Body of pancreas (tissue), 4 donors: ENCODE measurements at regions not wholly inside any gene's neighbourhood (a gene's known extent, or its start where the extent isn't known, plus 50 kb on each side); places are given as distances from the start of the nearest gene placed in this dataset.

ENCODE experiments used
- ATAC-seq: fragments of 150-250 bp; one replicate; pipeline ENCODE4 v1.9.1; 2016
- DNase-seq, 4 donors: peaks; one replicate each; pipeline ENCODE4 v3.0.0-alpha.2; 2019
- H3K27ac ChIP-seq, 4 donors: fragments of 200-600 bp; sonication (generic); 1 replicate in 3 of 4; 2 replicates in 1 of 4; pipeline versions ENCODE4 v1.5.1 to v1.6.1; 2016 to 2019; ENCODE audit warnings: mild to moderate bottlenecking in 1 of 4, mixed read lengths in 1 of 4, moderate library complexity in 1 of 4
- H3K27me3 ChIP-seq, 2 donors: fragments of 200-600 bp; sonication (generic); one replicate each; pipeline ENCODE4 v1.6.0; 2016; ENCODE audit warnings: mild to moderate bottlenecking in 1 of 2
- H3K36me3 ChIP-seq, 2 donors: fragments of 200-600 bp; sonication (generic); replicated peaks in 1 of 2; 2 replicates each; pipeline ENCODE4 v1.5.1; 2016; ENCODE audit warnings: low read depth in 2 of 2; ENCODE audit not compliant: insufficient read depth in 1 of 2
- H3K4me1 ChIP-seq: fragments of 200-600 bp; sonication (generic); one replicate; pipeline ENCODE4 v1.6.0; 2016
- H3K4me3 ChIP-seq, 2 donors: fragments of 200-600 bp; sonication (generic); 1 replicate in 1 of 2; 2 replicates in 1 of 2; pipeline ENCODE4 v1.5.1; 2016 to 2019
- H3K9me3 ChIP-seq, 3 donors: fragments of 200-600 bp; sonication (generic); 1 replicate in 2 of 3; 2 replicates in 1 of 3; pipeline ENCODE4 v1.5.1; 2016
- POLR2A ChIP-seq, 3 donors: fragments of 450-650 bp; IDR thresholded peaks; one replicate each; pipeline ENCODE4 v1.6.1; 2016; ENCODE audit warnings: antibody characterized with exemption in 3 of 3, mild to moderate bottlenecking in 2 of 3
- WGBS, 2 donors: methylation state at CpG; one replicate each; pipeline ENCODE4 v1.1.5; 2017; 5-methylcytosine and 5-hydroxymethylcytosine counted together
- intact Hi-C: fragments of 100-400 bp; cut with DNase I; formaldehyde crosslinking; loops from one replicate; pipeline ENCODE4 v1.15.1; 2023
- TF ChIP-seq, protein P1 (sequence below), 7 experiments: fragments of 450-650 bp in 4 of 7; fragments of 200-600 bp in 3 of 7; sonication (generic) in 3 of 7; IDR thresholded peaks; one replicate each; pipeline ENCODE4 v1.5.1; 2016 to 2019; ENCODE audit warnings: antibody characterized with exemption in 7 of 7

DNA sequence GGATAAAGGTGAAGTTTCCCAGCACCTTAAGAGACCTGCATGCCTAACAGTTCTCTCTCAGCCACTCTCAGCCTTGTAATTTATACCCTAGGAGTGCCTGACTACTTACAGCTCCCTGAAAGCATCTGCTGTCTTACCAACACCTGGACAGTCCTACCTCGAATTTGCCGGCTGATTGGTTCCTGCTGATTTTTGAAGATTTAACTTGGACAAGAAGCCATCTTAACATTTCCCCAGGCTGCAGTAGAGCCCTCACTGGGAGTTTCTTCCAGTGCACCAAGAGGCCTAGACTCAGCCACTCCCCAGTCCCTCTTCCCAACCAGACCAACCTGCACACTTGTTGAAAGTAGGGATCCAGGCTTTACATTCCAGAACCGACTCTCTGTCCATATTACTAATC, 174.5 kb downstream of the LINC00237 start:
- Histone ChIP-seq H3K27me3 (no peaks in the 10 kb centered on the region), H3K4me3 (no peak overlapping the region), H3K9me3 (no peaks in the 10 kb centered on the region), H3K36me3 (no peaks in the 10 kb centered on the region), H3K4me1 (no peaks in the 10 kb centered on the region), H3K27ac (no peak overlapping the region)
- DNase-seq: no peak
- ATAC-seq: no peak
- intact Hi-C loops: no loop called here
- WGBS, 2 donors: 67 to 73% methylated on average over 3 of the region's 3 CpGs
- TF ChIP-seq POLR2A (IDR thresholded peaks at IDR 0.05): no peak
- TF ChIP-seq, protein P1, sequence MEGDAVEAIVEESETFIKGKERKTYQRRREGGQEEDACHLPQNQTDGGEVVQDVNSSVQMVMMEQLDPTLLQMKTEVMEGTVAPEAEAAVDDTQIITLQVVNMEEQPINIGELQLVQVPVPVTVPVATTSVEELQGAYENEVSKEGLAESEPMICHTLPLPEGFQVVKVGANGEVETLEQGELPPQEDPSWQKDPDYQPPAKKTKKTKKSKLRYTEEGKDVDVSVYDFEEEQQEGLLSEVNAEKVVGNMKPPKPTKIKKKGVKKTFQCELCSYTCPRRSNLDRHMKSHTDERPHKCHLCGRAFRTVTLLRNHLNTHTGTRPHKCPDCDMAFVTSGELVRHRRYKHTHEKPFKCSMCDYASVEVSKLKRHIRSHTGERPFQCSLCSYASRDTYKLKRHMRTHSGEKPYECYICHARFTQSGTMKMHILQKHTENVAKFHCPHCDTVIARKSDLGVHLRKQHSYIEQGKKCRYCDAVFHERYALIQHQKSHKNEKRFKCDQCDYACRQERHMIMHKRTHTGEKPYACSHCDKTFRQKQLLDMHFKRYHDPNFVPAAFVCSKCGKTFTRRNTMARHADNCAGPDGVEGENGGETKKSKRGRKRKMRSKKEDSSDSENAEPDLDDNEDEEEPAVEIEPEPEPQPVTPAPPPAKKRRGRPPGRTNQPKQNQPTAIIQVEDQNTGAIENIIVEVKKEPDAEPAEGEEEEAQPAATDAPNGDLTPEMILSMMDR (IDR thresholded peaks at IDR 0.05): no peak

DNA sequence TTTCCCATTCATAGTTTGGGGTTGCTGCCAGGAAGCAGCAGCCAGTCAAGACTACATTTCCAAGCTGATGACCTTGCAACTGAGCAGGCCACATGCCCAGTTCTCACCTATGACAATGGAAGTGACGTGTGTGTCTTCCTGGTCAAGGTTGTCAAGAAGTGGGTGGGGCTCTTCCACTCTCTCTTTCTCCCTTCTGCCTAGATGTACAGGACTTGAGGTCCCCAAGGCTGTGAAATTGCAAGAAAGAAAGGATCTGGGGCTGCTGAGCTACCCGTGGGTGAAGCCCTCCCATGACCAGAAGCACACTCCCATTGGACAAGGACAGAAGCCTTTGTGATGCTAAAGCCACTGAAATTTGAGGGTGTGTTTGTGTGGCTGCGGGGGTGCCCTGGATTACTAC, 175.1 kb downstream of the LINC00237 start:
- Histone ChIP-seq H3K36me3 (no peaks in the 10 kb centered on the region), H3K27me3 (no peaks in the 10 kb centered on the region), H3K9me3 (no peaks in the 10 kb centered on the region), H3K4me1 (no peaks in the 10 kb centered on the region), H3K27ac (no peak overlapping the region), H3K4me3 (no peak overlapping the region)
- intact Hi-C loops: no loop called here
- WGBS, 2 donors: 53 to 63% methylated on average over 3 of the region's 3 CpGs
- no peak for TF ChIP-seq POLR2A (IDR thresholded peaks at IDR 0.05)
- TF ChIP-seq, protein P1 (IDR thresholded peaks at IDR 0.05): no peak
- ATAC-seq (no peak), DNase-seq (no peak)

GRCh38 chr20:20930500-20930899, 175.7 kb downstream of the LINC00237 start:
- 46 to 56% methylated on average over 1 of the region's 1 CpG for WGBS, 2 donors
- intact Hi-C loops: no loop called here
- H3K4me3 ChIP-seq: no peak overlapping the region
- TF ChIP-seq, protein P1 (IDR thresholded peaks at IDR 0.05): no peak
- TF ChIP-seq POLR2A (IDR thresholded peaks at IDR 0.05): no peak
- DNase-seq (no peak), ATAC-seq (no peak)
- no peaks in the 10 kb centered on the region for H3K36me3 ChIP-seq
- H3K9me3 ChIP-seq: no peaks in the 10 kb centered on the region
- H3K4me1 ChIP-seq: no peaks in the 10 kb centered on the region
- no peak overlapping the region for H3K27ac ChIP-seq
- H3K27me3 ChIP-seq: no peaks in the 10 kb centered on the region

DNA sequence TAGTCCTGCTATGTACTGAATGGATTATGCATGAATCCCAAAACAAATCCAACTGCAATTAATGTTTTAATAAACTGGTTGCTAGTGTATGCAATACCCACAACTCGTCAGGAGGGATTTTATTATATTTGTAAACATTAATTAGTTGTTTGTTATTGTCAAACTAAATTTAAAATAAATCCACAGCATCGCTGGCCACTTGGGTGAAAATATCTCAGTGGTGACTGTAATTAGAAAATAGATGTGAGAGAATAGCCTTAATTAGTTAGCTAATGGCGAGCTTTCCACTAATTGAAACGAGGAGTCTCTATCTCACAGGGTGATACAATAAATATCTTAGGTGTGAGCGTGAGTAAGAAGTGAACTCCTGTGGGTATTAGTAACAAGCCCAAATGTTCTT, 176.8 kb downstream of the LINC00237 start:
- Histone ChIP-seq H3K4me1 (no peaks in the 10 kb centered on the region), H3K27ac (no peak overlapping the region), H3K9me3 (no peaks in the 10 kb centered on the region), H3K36me3 (no peaks in the 10 kb centered on the region), H3K4me3 (no peak overlapping the region), H3K27me3 (no peaks in the 10 kb centered on the region)
- no peak for DNase-seq
- intact Hi-C loops: no loop called here
- 57 to 60% methylated on average over 5 of the region's 5 CpGs for WGBS, 2 donors
- no peak for ATAC-seq
- TF ChIP-seq POLR2A (IDR thresholded peaks at IDR 0.05): no peak
- TF ChIP-seq, protein P1 (IDR thresholded peaks at IDR 0.05): no peak

GRCh38 chr20:20926222-20926905, 179.8 kb downstream of the LINC00237 start:
- no peak overlapping the region for H3K27ac ChIP-seq
- intact Hi-C loops: no loop called here
- no peaks in the 10 kb centered on the region for H3K27me3 ChIP-seq
- no peak for DNase-seq
- no peaks in the 10 kb centered on the region for H3K4me1 ChIP-seq
- no peaks in the 10 kb centered on the region for H3K36me3 ChIP-seq
- TF ChIP-seq POLR2A (IDR thresholded peaks at IDR 0.05): no peak
- TF ChIP-seq, protein P1 (IDR thresholded peaks at IDR 0.05): no peak
- H3K9me3 ChIP-seq: no peaks in the 10 kb centered on the region
- ATAC-seq: no peak
- no peak overlapping the region for H3K4me3 ChIP-seq
- 68 to 71% methylated on average over 6 to 8 of the region's 8 CpGs for WGBS, 2 donors
